Activated CD4-positive, alpha-beta memory T cell treated with anti-CD3 and anti-CD28 coated beads for 36 hours (primary cell): ENCODE measurements at regions not wholly inside any gene's neighbourhood (a gene's known extent, or its start where the extent isn't known, plus 50 kb on each side); places are given as distances from the start of the nearest gene placed in this dataset.
A peak's percentile ranks its signal among the peaks of the same experiment; 100 is the strongest.

Experiments used
- CTCF ChIA-PET: fragments of 350-600 bp; sonication (Branson Sonifier 250); formaldehyde crosslinking; loops from one replicate; lab custom pipeline; 2021; ENCODE audit warnings: antibody characterized with exemption, inconsistent platforms; lab: Charles Lee
- POLR2A ChIA-PET: fragments of 350-600 bp; sonication (Branson Sonifier 250); formaldehyde crosslinking; loops from one replicate; lab custom pipeline; 2021; ENCODE audit warnings: antibody characterized with exemption; lab: Charles Lee
- DNase-seq: peaks from one replicate; pipeline ENCODE4 v3.0.0-alpha.2; 2020
- H3K27ac Mint-ChIP-seq: one replicate; pipeline ENCODE4 v1.8.0; 2021; ENCODE audit warnings: mixed read lengths
- H3K27me3 Mint-ChIP-seq: one replicate; pipeline ENCODE4 v1.8.0; 2021; ENCODE audit warnings: mixed read lengths
- H3K36me3 Mint-ChIP-seq: one replicate; pipeline ENCODE4 v1.8.0; 2021; ENCODE audit warnings: mixed read lengths
- H3K4me1 Mint-ChIP-seq: one replicate; pipeline ENCODE4 v1.8.0; 2021; ENCODE audit warnings: low read depth, mixed read lengths
- H3K4me3 Mint-ChIP-seq: one replicate; pipeline ENCODE4 v1.8.0; 2021; ENCODE audit warnings: mild to moderate bottlenecking, mixed read lengths
- H3K9me3 Mint-ChIP-seq: one replicate; pipeline ENCODE4 v1.8.0; 2021; ENCODE audit warnings: mixed read lengths
- intact Hi-C: fragments of 100-400 bp; cut with micrococcal nuclease; formaldehyde crosslinking; loops from one replicate; pipeline ENCODE4 v1.15.1; 2023

- Mint-ChIP-seq H3K4me3 (no peak overlapping the region), H3K27me3 (peaks cover 3% of the 10 kb centered on the region), H3K36me3 (no peaks in the 10 kb centered on the region), H3K27ac (no peak overlapping the region), H3K4me1 (peaks cover 4% of the 10 kb centered on the region), H3K9me3 (peaks cover 6% of the 10 kb centered on the region)
- DNase-seq, result no peak
- ChIA-PET POLR2A (no interaction called here), CTCF (interaction anchor here (0.6 kb wide), 1 partner anchor 260 kb away, joined by 3 read pairs; no protein-coding TSS in a partner anchor)
- intact Hi-C loops, result no loop called here
These were observed 285.3 kb downstream of the RPLP1 start for GRCh38 chr15:69737916-69738315.

- Mint-ChIP-seq H3K27me3 (peaks cover 5% of the 10 kb centered on the region), H3K27ac (no peak overlapping the region), H3K36me3 (no peaks in the 10 kb centered on the region), H3K9me3 (peaks cover 6% of the 10 kb centered on the region), H3K4me3 (no peak overlapping the region), H3K4me1 (peaks cover 24% of the 10 kb centered on the region)
- intact Hi-C loops, result no loop called here
- CTCF ChIA-PET, result interaction anchor here (1.7 to 2.2 kb wide), 2 partner anchors 10 to 12 kb away, joined by 8 to 10 read pairs; no protein-coding TSS in a partner anchor
- POLR2A ChIA-PET, result no interaction called here
- DNase-seq, result no peak
These were observed 288.1 kb downstream of the RPLP1 start for GRCh38 chr15:69740684-69741083.

- Mint-ChIP-seq H3K27ac (no peak overlapping the region), H3K36me3 (no peaks in the 10 kb centered on the region), H3K4me3 (no peak overlapping the region), H3K27me3 (peaks cover 8% of the 10 kb centered on the region), H3K4me1 (peaks cover 26% of the 10 kb centered on the region), H3K9me3 (peaks cover 6% of the 10 kb centered on the region)
- POLR2A ChIA-PET, result no interaction called here
- CTCF ChIA-PET, result no interaction called here
- intact Hi-C loops, result no loop called here
- DNase-seq, result no peak
These were observed 289.7 kb downstream of the RPLP1 start for GRCh38 chr15:69742361-69742760.

- H3K4me3 Mint-ChIP-seq, result no peak overlapping the region
- ChIA-PET POLR2A (interaction anchor here (1.8 kb wide), 1 partner anchor 29 kb away, joined by 4 read pairs; no protein-coding TSS in a partner anchor), CTCF (interaction anchor here (1.8 to 2.5 kb wide), 2 partner anchors 10 to 15 kb away, joined by 5 to 12 read pairs; no protein-coding TSS in a partner anchor)
- H3K9me3 Mint-ChIP-seq, result peaks cover 6% of the 10 kb centered on the region
- no peak overlapping the region for H3K27ac Mint-ChIP-seq
- no peaks in the 10 kb centered on the region for H3K36me3 Mint-ChIP-seq
- peaks cover 26% of the 10 kb centered on the region for H3K4me1 Mint-ChIP-seq
- intact Hi-C loops, result no loop called here
- no peak for DNase-seq
- peaks cover 8% of the 10 kb centered on the region for H3K27me3 Mint-ChIP-seq
These were observed 290.5 kb downstream of the RPLP1 start for GRCh38 chr15:69743091-69743490.

- POLR2A ChIA-PET, result interaction anchor here (1.4 to 1.8 kb wide), 2 partner anchors 11 to 30 kb away, joined by 3 to 4 read pairs; no protein-coding TSS in a partner anchor
- DNase-seq, result no peak
- Mint-ChIP-seq H3K4me1 (peaks cover 26% of the 10 kb centered on the region), H3K27me3 (peaks cover 5% of the 10 kb centered on the region), H3K27ac (no peak overlapping the region), H3K4me3 (no peak overlapping the region), H3K9me3 (peaks cover 6% of the 10 kb centered on the region), H3K36me3 (no peaks in the 10 kb centered on the region)
- intact Hi-C loops, result no loop called here
- CTCF ChIA-PET, result interaction anchor here (0.7 to 2.5 kb wide), 5 partner anchors 8 to 768 kb away, joined by 3 to 12 read pairs (median 5); no protein-coding TSS in a partner anchor
These were observed 292.0 kb downstream of the RPLP1 start for GRCh38 chr15:69744391-69745162.

- POLR2A ChIA-PET, result no interaction called here
These were observed 294.6 kb downstream of the RPLP1 start for GRCh38 chr15:69747193-69747592.

GRCh38 chr15:69748131-69748530 is 295.5 kb downstream of the RPLP1 start:
- Mint-ChIP-seq H3K27ac (no peak overlapping the region), H3K4me1 (peaks cover 52% of the 10 kb centered on the region), H3K4me3 (no peak overlapping the region), H3K27me3 (peaks cover 15% of the 10 kb centered on the region), H3K36me3 (peaks cover 7% of the 10 kb centered on the region), H3K9me3 (peaks cover 5% of the 10 kb centered on the region)
- intact Hi-C loops, result no loop called here
- no peak for DNase-seq
- ChIA-PET CTCF (interaction anchor here (1.0 to 1.4 kb wide), 3 partner anchors 13 to 286 kb away, joined by 3 to 4 read pairs (median 3); no protein-coding TSS in a partner anchor), POLR2A (no interaction called here)

More at GRCh38 chr15:69747193-69747592, 294.6 kb downstream of the RPLP1 start:
- Mint-ChIP-seq H3K4me3 (no peak overlapping the region), H3K9me3 (no peaks in the 10 kb centered on the region), H3K4me1 (peaks cover 49% of the 10 kb centered on the region), H3K27ac (no peak overlapping the region), H3K27me3 (peaks cover 12% of the 10 kb centered on the region), H3K36me3 (peaks cover 2% of the 10 kb centered on the region)
- intact Hi-C loops, result no loop called here
- CTCF ChIA-PET, result interaction anchor here (1.4 kb wide), 2 partner anchors 12 to 285 kb away, joined by 3 read pairs; no protein-coding TSS in a partner anchor
- DNase-seq, result no peak

- Mint-ChIP-seq H3K27me3 (peaks cover 15% of the 10 kb centered on the region), H3K36me3 (peaks cover 13% of the 10 kb centered on the region), H3K4me3 (no peak overlapping the region), H3K4me1 (peaks cover 52% of the 10 kb centered on the region), H3K9me3 (peaks cover 11% of the 10 kb centered on the region), H3K27ac (no peak overlapping the region)
- intact Hi-C loops, result no loop called here
- ChIA-PET POLR2A (no interaction called here), CTCF (interaction anchor here (0.6 to 1.4 kb wide), 7 partner anchors 14 to 759 kb away, joined by 3 to 4 read pairs (median 3); no protein-coding TSS in a partner anchor)
- no peak for DNase-seq
These were observed 296.1 kb downstream of the RPLP1 start for GRCh38 chr15:69748576-69749185.

GRCh38 chr15:69749274-69749673 is 296.7 kb downstream of the RPLP1 start:
- ChIA-PET POLR2A (no interaction called here), CTCF (interaction anchor here (0.6 to 2.3 kb wide), 11 partner anchors 9 to 759 kb away, joined by 3 to 8 read pairs (median 3); no protein-coding TSS in a partner anchor)
- no peak overlapping the region for H3K27ac Mint-ChIP-seq
- no peak for DNase-seq
- peaks cover 15% of the 10 kb centered on the region for H3K9me3 Mint-ChIP-seq
- intact Hi-C loops, result no loop called here
- no peak overlapping the region for H3K4me3 Mint-ChIP-seq
- H3K36me3 Mint-ChIP-seq, result peaks cover 18% of the 10 kb centered on the region
- peaks cover 52% of the 10 kb centered on the region for H3K4me1 Mint-ChIP-seq
- peaks cover 15% of the 10 kb centered on the region for H3K27me3 Mint-ChIP-seq

GRCh38 chr15:69749797-69750196 is 297.2 kb downstream of the RPLP1 start:
- DNase-seq, result no peak
- ChIA-PET POLR2A (interaction anchor here (1.2 to 1.3 kb wide), 2 partner anchors 28 to 70 kb away, joined by 4 to 5 read pairs; no protein-coding TSS in a partner anchor), CTCF (interaction anchor here (0.6 to 2.3 kb wide), 13 partner anchors 10 to 758 kb away, joined by 3 to 8 read pairs (median 3); no protein-coding TSS in a partner anchor)
- peaks cover 15% of the 10 kb centered on the region for H3K9me3 Mint-ChIP-seq
- peak overlapping the region; percentile 3 for H3K27ac Mint-ChIP-seq
- no peak overlapping the region for H3K4me3 Mint-ChIP-seq
- peaks cover 52% of the 10 kb centered on the region for H3K4me1 Mint-ChIP-seq
- peaks cover 18% of the 10 kb centered on the region for H3K36me3 Mint-ChIP-seq
- H3K27me3 Mint-ChIP-seq, result peaks cover 15% of the 10 kb centered on the region
- intact Hi-C loops, result loop anchor here (10.0 kb wide), 1 partner anchor 505 kb away; no protein-coding TSS in a partner anchor

GRCh38 chr15:69750253-69750652 is 297.6 kb downstream of the RPLP1 start:
- Mint-ChIP-seq H3K36me3 (peaks cover 18% of the 10 kb centered on the region), H3K27me3 (peaks cover 13% of the 10 kb centered on the region), H3K4me1 (peaks cover 54% of the 10 kb centered on the region), H3K27ac (peak overlapping the region; percentile 15), H3K4me3 (no peak overlapping the region), H3K9me3 (peaks cover 15% of the 10 kb centered on the region)
- no peak for DNase-seq
- ChIA-PET POLR2A (interaction anchor here (1.2 to 1.3 kb wide), 2 partner anchors 28 to 70 kb away, joined by 4 to 5 read pairs; no protein-coding TSS in a partner anchor), CTCF (interaction anchor here (0.6 to 2.3 kb wide), 10 partner anchors 10 to 350 kb away, joined by 3 to 8 read pairs (median 3); no protein-coding TSS in a partner anchor)
- intact Hi-C loops, result loop anchor here (10.0 kb wide), 1 partner anchor 505 kb away; no protein-coding TSS in a partner anchor
